COLO668 (cell line): ENCODE measurements at regions not wholly inside any gene's neighbourhood (a gene's known extent, or its start where the extent isn't known, plus 50 kb on each side); places are given as distances from the start of the nearest gene placed in this dataset.

Experiments
- DNase-seq: peaks from one replicate; lab custom pipeline; 2025; ENCODE audit not compliant: unreplicated experiment; lab: John Stamatoyannopoulos, UW

DNA sequence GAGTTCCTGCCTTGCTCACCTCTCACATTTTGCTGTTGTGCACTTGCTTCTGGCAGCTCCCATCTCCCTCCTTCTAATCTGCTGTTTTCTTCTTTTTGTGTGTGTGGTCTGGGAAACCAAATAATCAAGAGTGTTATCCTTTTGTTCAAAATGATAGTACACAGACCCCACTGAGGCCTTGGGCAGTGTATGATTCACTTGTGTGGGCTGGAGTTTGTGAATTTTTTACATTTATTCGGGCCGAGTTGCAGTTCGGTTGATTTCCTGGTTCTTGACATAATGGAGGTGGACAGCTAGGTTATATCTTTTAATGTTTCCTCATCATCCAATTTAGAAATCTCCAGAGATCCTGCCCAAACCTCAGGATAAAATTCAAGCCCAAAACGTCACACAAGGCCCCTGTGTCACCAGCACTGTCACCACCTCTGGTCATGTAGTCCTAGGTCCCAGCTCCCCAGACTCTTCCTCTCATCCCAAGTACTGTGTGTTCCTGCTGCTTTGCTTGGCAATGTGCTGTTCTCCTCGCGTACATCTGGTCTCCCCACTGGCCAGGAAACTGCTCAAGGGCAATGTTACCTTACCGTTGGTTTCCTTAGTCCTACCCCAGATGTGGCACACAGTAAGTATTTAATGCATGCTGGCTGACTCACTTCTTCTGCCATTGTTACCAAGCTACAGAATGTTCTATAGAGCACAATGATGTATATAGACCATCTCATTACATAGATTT is 55.7 kb upstream of the PHACTR2 start:
- DNase-seq = no peak

GRCh38 chr6:143621159-143621873 is 56.4 kb upstream of the PHACTR2 start:
- no peak for DNase-seq

- DNase-seq = no peak
These were observed 57.3 kb upstream of the PHACTR2 start for GRCh38 chr6:143620447-143620846.

DNA sequence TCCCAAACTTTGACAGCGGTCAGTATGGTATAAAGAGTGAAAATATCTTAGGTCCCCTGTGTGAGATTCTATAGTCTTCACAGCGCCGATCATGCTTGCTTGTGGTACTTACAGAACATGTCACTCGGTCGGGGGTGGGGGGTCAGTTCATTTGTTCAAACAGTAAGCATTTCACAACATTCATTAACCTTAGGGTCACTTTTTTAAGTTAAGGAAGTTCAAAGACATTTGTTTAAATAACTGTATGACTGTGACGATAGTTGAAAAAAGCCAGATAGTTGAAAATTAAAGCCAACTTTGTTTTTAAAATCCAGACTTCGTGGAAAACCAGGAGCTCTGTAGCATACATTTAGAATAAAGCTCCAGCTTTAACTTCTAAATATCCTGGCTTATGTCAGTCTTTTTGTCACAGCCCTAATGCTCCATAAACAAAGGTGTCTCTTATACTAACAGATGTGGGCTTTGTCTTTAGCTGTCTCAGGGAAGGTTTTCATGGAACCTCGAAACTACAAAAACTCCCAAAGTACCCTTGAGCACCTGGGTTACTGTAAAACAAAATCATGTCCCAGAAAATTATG is 57.9 kb upstream of the PHACTR2 start:
- DNase-seq = no peak

DNA sequence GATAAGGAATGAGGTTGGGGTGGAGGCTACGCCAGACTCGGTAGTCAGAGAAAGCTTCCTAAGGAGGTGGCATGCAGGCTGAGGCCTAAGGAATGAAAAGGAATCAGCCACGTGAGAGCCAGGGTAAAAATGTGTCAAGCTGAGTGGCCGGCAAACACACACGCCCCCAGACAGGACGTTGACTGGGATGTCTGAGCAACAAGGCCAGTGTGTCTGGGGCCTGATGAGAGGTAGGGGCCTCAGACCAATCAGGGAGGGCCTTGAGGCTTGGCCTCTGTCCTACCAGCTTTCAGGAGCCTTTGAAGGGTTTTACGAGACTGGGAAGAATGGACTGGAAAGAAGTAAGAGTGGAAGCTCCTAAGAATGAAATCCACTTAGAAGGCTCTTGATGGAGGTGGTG is 61.0 kb upstream of the PHACTR2 start:
- DNase-seq = no peak

- no peak for DNase-seq
These were observed 62.0 kb upstream of the PHACTR2 start for GRCh38 chr6:143615785-143616184.

GRCh38 chr6:143614235-143614634 is 63.5 kb upstream of the PHACTR2 start:
- no peak for DNase-seq

GRCh38 chr6:143613749-143614148 is 64.0 kb upstream of the PHACTR2 start:
- no peak for DNase-seq

GRCh38 chr6:143612186-143612585 is 65.6 kb upstream of the PHACTR2 start:
- DNase-seq = no peak

GRCh38 chr6:143611580-143611979 is 66.2 kb upstream of the PHACTR2 start:
- DNase-seq = no peak

DNA sequence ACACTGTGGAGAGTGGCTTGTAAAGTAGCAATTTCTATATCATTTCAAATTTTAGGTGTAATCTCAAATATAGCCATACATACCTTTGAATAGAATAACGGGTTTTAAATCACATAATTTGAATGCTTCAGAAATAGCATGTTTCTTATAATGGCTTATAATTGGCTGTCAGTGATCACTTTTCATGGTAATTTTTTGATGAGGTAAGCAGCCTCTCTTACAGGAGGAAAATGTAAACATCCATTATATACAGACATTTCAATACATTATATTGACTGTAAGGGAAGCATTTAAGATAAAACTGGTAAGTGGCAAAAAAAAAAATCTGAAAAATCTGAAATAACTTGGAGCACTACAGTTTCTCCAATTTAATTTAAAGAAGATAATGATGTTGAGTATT is 67.8 kb upstream of the PHACTR2 start:
- no peak for DNase-seq

DNA sequence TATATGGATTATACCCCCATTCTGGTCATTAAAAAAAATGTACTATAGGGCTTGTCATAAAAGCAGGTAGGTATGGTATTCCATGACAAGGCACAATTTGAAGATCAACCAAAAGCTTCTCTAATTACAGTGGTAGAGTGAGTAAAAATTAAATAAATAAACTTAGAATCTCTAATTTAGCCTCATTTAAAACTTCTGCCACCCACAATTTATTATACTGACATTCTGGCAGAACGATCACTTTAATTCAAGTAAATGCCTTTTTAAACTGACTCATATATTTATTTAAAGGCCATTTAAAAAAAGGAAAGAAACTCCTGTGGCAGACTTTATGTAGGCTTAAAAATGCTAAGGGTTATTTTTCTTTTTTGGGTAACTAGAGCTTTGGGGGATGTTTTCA is 68.3 kb upstream of the PHACTR2 start:
- DNase-seq = no peak

- no peak for DNase-seq
These were observed 68.9 kb upstream of the PHACTR2 start for GRCh38 chr6:143608906-143609305.

GRCh38 chr6:143607974-143608373 is 69.8 kb upstream of the PHACTR2 start:
- DNase-seq = no peak

GRCh38 chr6:143607168-143607567 is 70.6 kb upstream of the PHACTR2 start:
- DNase-seq = no peak

DNA sequence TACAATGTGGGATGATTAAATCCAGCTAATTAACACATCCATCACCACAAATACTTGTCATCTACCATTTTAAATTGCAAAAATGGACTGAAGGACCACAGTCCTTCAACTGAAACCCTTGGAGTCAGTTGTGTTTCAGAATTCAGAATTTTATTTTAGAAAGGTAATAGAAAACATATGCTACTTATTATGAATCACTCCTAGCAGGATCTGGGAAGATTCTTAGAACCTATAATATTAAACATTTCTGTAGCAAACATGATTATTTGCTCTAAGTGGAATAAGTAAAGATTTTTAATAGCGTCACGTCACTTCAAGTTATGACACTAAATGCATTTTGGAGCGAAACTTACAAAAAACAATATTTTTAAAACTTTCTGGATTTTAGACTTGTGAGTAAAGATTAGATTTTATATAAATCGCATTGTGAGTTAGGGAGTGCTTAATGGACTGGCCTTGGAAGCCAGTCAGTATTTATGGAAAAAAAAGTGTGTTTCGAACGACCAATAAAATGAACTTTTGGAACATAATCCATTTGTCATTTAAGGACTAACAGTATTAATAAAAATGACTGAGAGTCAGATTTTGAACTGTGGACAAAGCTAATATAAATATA is 71.8 kb upstream of the PHACTR2 start:
- no peak for DNase-seq

GRCh38 chr6:143603455-143603854 is 74.3 kb upstream of the PHACTR2 start:
- no peak for DNase-seq

- no peak for DNase-seq
These were observed 76.3 kb upstream of the PHACTR2 start for GRCh38 chr6:143601504-143601903.

GRCh38 chr6:143600821-143601220 is 76.9 kb upstream of the PHACTR2 start:
- no peak for DNase-seq

GRCh38 chr6:143598466-143599080 is 79.2 kb upstream of the PHACTR2 start:
- no peak for DNase-seq

- DNase-seq = no peak
These were observed 80.9 kb upstream of the PHACTR2 start for GRCh38 chr6:143596866-143597265.
